AG08396 (cell line): ENCODE measurements at regions not wholly inside any gene's neighbourhood (a gene's known extent, or its start where the extent isn't known, plus 50 kb on each side); places are given as distances from the start of the nearest gene placed in this dataset.
"Not testable (repeated sequence)": the region's sequence is repeated elsewhere in the genome, so short reads cannot be mapped to it uniquely, and the experiment has no call there.

Experiments used
- DNase-seq: peaks from one replicate; pipeline ENCODE4 v3.0.0; 2012; ENCODE audit warnings: low spot score, mixed read lengths

GRCh38 chr1:3992103-3992556 lies 92.1 kb upstream of the C1orf174 start:
- DNase-seq: no peak

- no peak for DNase-seq
These were observed 92.7 kb upstream of the C1orf174 start for GRCh38 chr1:3992746-3993145.

GRCh38 chr1:3993619-3994375 lies 93.7 kb upstream of the C1orf174 start:
- no peak for DNase-seq

GRCh38 chr1:3995141-3995780 lies 95.2 kb upstream of the C1orf174 start:
- DNase-seq: no peak

- DNase-seq: no peak
These were observed 97.0 kb upstream of the C1orf174 start for GRCh38 chr1:3996846-3997705.

- DNase-seq: no peak
These were observed 98.0 kb upstream of the C1orf174 start for GRCh38 chr1:3998086-3998485.

- not testable (repeated sequence) for DNase-seq
These were observed 99.4 kb upstream of the C1orf174 start for GRCh38 chr1:3999514-3999913.

GRCh38 chr1:3999941-4000735 lies 100.1 kb upstream of the C1orf174 start:
- DNase-seq: no peak

- DNase-seq: no peak
These were observed 100.8 kb upstream of the C1orf174 start for GRCh38 chr1:4000811-4001251.

GRCh38 chr1:4001461-4001860 lies 101.4 kb upstream of the C1orf174 start:
- DNase-seq: no peak

- DNase-seq: no peak
These were observed 102.0 kb upstream of the C1orf174 start for GRCh38 chr1:4002061-4002521.

GRCh38 chr1:4002741-4003140 lies 102.7 kb upstream of the C1orf174 start:
- no peak for DNase-seq

- no peak for DNase-seq
These were observed 103.9 kb upstream of the C1orf174 start for GRCh38 chr1:4003846-4004505.

GRCh38 chr1:4004635-4005430 lies 104.8 kb upstream of the C1orf174 start:
- no peak for DNase-seq

GRCh38 chr1:4005431-4005830 lies 105.4 kb upstream of the C1orf174 start:
- DNase-seq: no peak

- DNase-seq: no peak
These were observed 106.8 kb upstream of the C1orf174 start for GRCh38 chr1:4006676-4007374.

- DNase-seq: no peak
These were observed 110.2 kb upstream of the C1orf174 start for GRCh38 chr1:4010284-4010683.

- no peak for DNase-seq
These were observed 110.9 kb upstream of the C1orf174 start for GRCh38 chr1:4010814-4011605.
